Naive thymus-derived CD4-positive, alpha-beta T cell (primary cell): ENCODE measurements at regions not wholly inside any gene's neighbourhood (a gene's known extent, or its start where the extent isn't known, plus 50 kb on each side); places are given as distances from the start of the nearest gene placed in this dataset.

Experiments
- ATAC-seq: fragments of 150-1000 bp; cut with Tn5 transposase; 2 replicates; pipeline ENCODE4 v1.10.0; 2021; ENCODE audit warnings: mild to moderate bottlenecking, moderate library complexity
- CTCF ChIA-PET: fragments of 350-600 bp; sonication (Branson Sonifier 250); formaldehyde crosslinking; loops from one replicate; lab custom pipeline; 2021; ENCODE audit warnings: antibody characterized with exemption; lab: Charles Lee
- POLR2A ChIA-PET: fragments of 350-600 bp; sonication (Branson Sonifier 250); formaldehyde crosslinking; loops from one replicate; lab custom pipeline; 2021; ENCODE audit warnings: antibody characterized with exemption, inconsistent platforms; lab: Charles Lee
- DNase-seq, 9 donors: peaks; one replicate each; pipeline versions ENCODE4 v3.0.0 to v3.0.0-alpha.2; 2020 to 2022; ENCODE audit warnings: mixed read lengths in 1 of 9
- H3K27ac ChIP-seq: one replicate; pipeline ENCODE4 v1.7.0; 2013; ENCODE audit warnings: mild to moderate bottlenecking, low read depth, low read length, moderate library complexity
- H3K27me3 ChIP-seq, 2 donors: one replicate each; pipeline ENCODE4 v1.7.0; 2013; ENCODE audit warnings: low read length in 2 of 2, mild to moderate bottlenecking in 2 of 2, moderate library complexity in 2 of 2; ENCODE audit not compliant: control insufficient read depth in 2 of 2, insufficient read depth in 2 of 2
- H3K36me3 ChIP-seq, 3 experiments: 1 replicate in 2 of 3; 2 replicates in 1 of 3; pipeline ENCODE4 v1.7.0; 2013; ENCODE audit warnings: low read length in 3 of 3, mild to moderate bottlenecking in 3 of 3, moderate library complexity in 1 of 3; ENCODE audit not compliant: insufficient read depth in 3 of 3, control insufficient read depth in 2 of 3
- H3K4me1 ChIP-seq, 2 donors: one replicate each; pipeline ENCODE4 v1.7.0; 2013; ENCODE audit warnings: low read length in 2 of 2, mild to moderate bottlenecking in 2 of 2, moderate library complexity in 1 of 2; ENCODE audit not compliant: control insufficient read depth in 2 of 2, insufficient read depth in 2 of 2
- H3K4me3 ChIP-seq: 2 replicates; pipeline ENCODE4 v1.7.0; 2013; ENCODE audit warnings: mild to moderate bottlenecking, low read length
- H3K9me3 ChIP-seq, 3 experiments: 1 replicate in 2 of 3; 2 replicates in 1 of 3; pipeline ENCODE4 v1.7.0; 2013; ENCODE audit warnings: low read length in 3 of 3; ENCODE audit not compliant: control insufficient read depth in 2 of 3
- H3K27ac Mint-ChIP-seq, 9 donors: one replicate each; pipeline ENCODE4 v1.8.0; 2020 to 2022; ENCODE audit warnings: mixed read lengths in 9 of 9, mild to moderate bottlenecking in 8 of 9, moderate library complexity in 5 of 9, inconsistent platforms in 2 of 9
- H3K27me3 Mint-ChIP-seq, 5 donors: one replicate each; pipeline ENCODE4 v1.8.0; 2021 to 2022; ENCODE audit warnings: mixed read lengths in 5 of 5, mild to moderate bottlenecking in 1 of 5
- H3K36me3 Mint-ChIP-seq, 5 donors: one replicate each; pipeline ENCODE4 v1.8.0; 2020 to 2022; ENCODE audit warnings: mixed read lengths in 5 of 5, mild to moderate bottlenecking in 3 of 5, inconsistent platforms in 1 of 5
- H3K4me1 Mint-ChIP-seq, 7 donors: one replicate each; pipeline ENCODE4 v1.8.0; 2020 to 2022; ENCODE audit warnings: mixed read lengths in 7 of 7, mild to moderate bottlenecking in 3 of 7, inconsistent platforms in 1 of 7
- H3K4me3 Mint-ChIP-seq, 10 donors: one replicate each; pipeline ENCODE4 v1.8.0; 2020 to 2022; ENCODE audit warnings: mild to moderate bottlenecking in 10 of 10, mixed read lengths in 10 of 10, moderate library complexity in 6 of 10, inconsistent platforms in 2 of 10
- H3K9me3 Mint-ChIP-seq, 11 donors: one replicate each; pipeline ENCODE4 v1.8.0; 2020 to 2022; ENCODE audit warnings: mixed read lengths in 11 of 11, mild to moderate bottlenecking in 4 of 11, inconsistent platforms in 1 of 11, moderate library complexity in 1 of 11
- intact Hi-C, 2 donors: fragments of 100-400 bp; cut with micrococcal nuclease; formaldehyde crosslinking; loops; one replicate each; pipeline ENCODE4 v1.15.1; 2023

DNA sequence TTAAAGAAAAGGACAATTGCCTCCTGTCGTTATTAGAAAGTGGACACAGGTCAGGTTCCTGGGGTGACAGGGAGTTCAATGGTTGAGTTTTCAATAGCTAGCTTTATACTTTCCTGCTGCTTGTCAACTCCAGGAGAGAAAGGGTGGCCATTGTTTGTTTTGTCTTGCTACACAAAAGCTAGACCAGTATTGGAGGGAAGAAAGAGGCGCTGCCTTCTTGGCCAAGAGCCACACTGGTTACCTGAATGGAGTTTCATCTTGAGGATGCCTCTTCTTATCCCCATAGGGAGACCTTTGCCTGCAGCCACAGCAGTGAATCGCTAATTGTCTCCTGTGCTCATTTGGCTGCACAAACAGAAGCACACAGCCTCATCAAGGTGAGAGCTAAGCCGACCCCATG lies 279.4 kb upstream of the GRIA1 start:
- CTCF ChIA-PET = no interaction called here
- DNase-seq (no peak), ATAC-seq (no peak)
- Mint-ChIP-seq H3K9me3 (peaks cover 2 to 17% (median 12%) of the 10 kb centered on the region in 11 donors), H3K27me3 (peaks cover 0 to 4% (median 0%) of the 10 kb centered on the region in 5 donors), H3K4me3 (no peak overlapping the region), H3K36me3 (peaks cover 0 to 7% (median 0%) of the 10 kb centered on the region in 5 donors), H3K4me1 (no peaks in the 10 kb centered on the region), H3K27ac (no peak overlapping the region)
- H3K4me1 ChIP-seq = no peaks in the 10 kb centered on the region
- no peaks in the 10 kb centered on the region for H3K27me3 ChIP-seq
- intact Hi-C loops = no loop called here
- no peaks in the 10 kb centered on the region for H3K36me3 ChIP-seq
- H3K4me3 ChIP-seq = no peak overlapping the region
- H3K27ac ChIP-seq = no peak overlapping the region
- POLR2A ChIA-PET = no interaction called here
- peaks cover 0 to 3% (median 0%) of the 10 kb centered on the region in 3 experiments for H3K9me3 ChIP-seq

DNA sequence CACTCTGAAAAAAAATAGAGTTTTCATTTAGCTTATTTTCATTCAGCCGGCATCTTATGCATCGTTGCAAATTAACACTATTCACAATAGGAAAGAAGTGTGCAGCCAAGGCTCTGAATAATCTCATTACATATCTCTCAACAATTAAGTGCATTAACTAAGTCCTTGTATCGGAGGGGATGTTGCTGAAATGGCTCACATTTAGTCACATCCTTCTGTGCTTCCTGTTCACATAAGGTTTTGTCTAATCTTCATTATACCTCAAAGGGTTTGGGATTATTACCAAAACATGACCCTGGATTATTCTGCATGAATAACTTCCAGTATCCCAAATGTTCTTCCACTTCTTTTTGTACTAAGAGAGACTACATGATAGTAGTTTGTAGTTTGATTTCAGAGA lies 278.0 kb upstream of the GRIA1 start:
- POLR2A ChIA-PET = no interaction called here
- Histone ChIP-seq H3K36me3 (no peaks in the 10 kb centered on the region), H3K4me3 (no peak overlapping the region), H3K4me1 (no peaks in the 10 kb centered on the region), H3K27ac (no peak overlapping the region), H3K27me3 (no peaks in the 10 kb centered on the region), H3K9me3 (peaks cover 0 to 3% (median 0%) of the 10 kb centered on the region in 3 experiments)
- DNase-seq (no peak), ATAC-seq (no peak)
- H3K9me3 Mint-ChIP-seq = peaks cover 6 to 24% (median 19%) of the 10 kb centered on the region in 11 donors
- no peaks in the 10 kb centered on the region for H3K4me1 Mint-ChIP-seq
- H3K27ac Mint-ChIP-seq = no peak overlapping the region
- intact Hi-C loops = no loop called here
- H3K4me3 Mint-ChIP-seq = no peak overlapping the region
- CTCF ChIA-PET = no interaction called here
- H3K27me3 Mint-ChIP-seq = peaks cover 0 to 4% (median 0%) of the 10 kb centered on the region in 5 donors
- H3K36me3 Mint-ChIP-seq = peaks cover 0 to 8% (median 0%) of the 10 kb centered on the region in 5 donors

DNA sequence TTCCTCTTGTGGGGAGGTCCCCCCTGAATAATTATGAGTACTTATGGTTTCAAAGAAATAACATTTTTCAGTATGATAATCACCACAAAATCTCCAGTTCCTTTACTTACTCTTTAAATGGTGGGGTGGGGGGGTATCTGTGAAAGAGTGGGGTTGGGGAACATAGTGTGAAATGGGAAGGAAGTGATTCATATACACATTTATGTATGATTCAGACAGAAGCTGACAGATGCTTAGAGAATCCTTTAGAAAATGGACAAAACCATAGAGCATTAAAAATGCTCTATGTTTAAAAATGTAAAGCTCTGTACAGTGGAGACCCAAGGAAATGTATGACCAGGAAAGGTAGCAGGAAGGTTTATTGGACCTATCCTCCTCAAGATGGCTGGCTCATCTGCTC lies 267.5 kb upstream of the GRIA1 start:
- Mint-ChIP-seq H3K4me3 (no peak overlapping the region), H3K9me3 (peaks cover 0 to 21% (median 10%) of the 10 kb centered on the region in 11 donors), H3K27me3 (no peaks in the 10 kb centered on the region), H3K4me1 (no peaks in the 10 kb centered on the region), H3K36me3 (no peaks in the 10 kb centered on the region), H3K27ac (no peak overlapping the region)
- DNase-seq = no peak
- CTCF ChIA-PET = no interaction called here
- intact Hi-C loops = no loop called here
- POLR2A ChIA-PET = no interaction called here
- Histone ChIP-seq H3K36me3 (no peaks in the 10 kb centered on the region), H3K9me3 (no peaks in the 10 kb centered on the region), H3K4me3 (no peak overlapping the region), H3K4me1 (no peaks in the 10 kb centered on the region), H3K27ac (no peak overlapping the region), H3K27me3 (no peaks in the 10 kb centered on the region)
- ATAC-seq = no peak

DNA sequence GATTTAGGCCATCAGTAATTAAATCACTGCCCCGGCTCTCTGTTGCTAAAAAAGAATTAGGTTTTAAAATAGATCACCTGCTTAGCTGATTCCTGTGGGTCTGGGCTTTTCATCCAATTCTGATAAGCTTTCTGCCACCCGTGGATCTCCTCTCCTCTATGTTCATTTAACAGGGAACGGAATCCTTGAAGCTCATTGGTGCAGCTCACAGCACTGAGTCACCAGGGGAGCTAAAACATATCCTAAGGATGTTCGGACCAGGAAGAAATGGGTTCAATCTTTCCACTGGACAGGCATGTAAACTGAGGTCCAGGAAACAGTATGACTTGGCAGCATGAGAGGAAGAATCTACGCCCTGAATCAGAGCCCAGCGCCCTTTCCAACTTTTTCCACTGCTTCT lies 267.1 kb upstream of the GRIA1 start:
- Mint-ChIP-seq H3K27ac (no peak overlapping the region), H3K36me3 (no peaks in the 10 kb centered on the region), H3K27me3 (no peaks in the 10 kb centered on the region), H3K4me3 (no peak overlapping the region), H3K4me1 (no peaks in the 10 kb centered on the region), H3K9me3 (peaks cover 0 to 19% (median 9%) of the 10 kb centered on the region in 11 donors)
- no peak overlapping the region for H3K27ac ChIP-seq
- no peaks in the 10 kb centered on the region for H3K9me3 ChIP-seq
- ChIA-PET CTCF (no interaction called here), POLR2A (no interaction called here)
- H3K4me3 ChIP-seq = no peak overlapping the region
- DNase-seq (no peak), ATAC-seq (no peak)
- H3K36me3 ChIP-seq = no peaks in the 10 kb centered on the region
- H3K4me1 ChIP-seq = no peaks in the 10 kb centered on the region
- intact Hi-C loops = no loop called here
- H3K27me3 ChIP-seq = no peaks in the 10 kb centered on the region

DNA sequence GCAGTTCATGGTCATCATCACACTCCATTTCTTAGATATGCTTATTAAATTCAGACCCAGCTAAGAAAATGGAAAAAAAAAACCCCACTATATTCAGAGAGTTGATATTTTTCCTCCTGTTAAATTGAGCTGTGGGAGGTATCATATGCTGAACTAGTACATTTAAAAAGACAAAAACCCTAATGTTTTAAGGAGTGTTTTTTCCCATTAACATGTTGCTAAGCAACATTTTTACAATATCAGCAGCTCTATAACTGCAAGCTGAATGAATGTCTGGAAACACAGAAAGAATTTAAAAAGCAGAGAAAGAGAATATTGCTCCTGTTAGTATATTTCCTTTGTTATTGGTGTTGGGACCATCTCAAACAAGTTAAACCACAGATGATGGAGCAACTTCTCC lies 265.8 kb upstream of the GRIA1 start:
- Mint-ChIP-seq H3K27ac (no peak overlapping the region), H3K36me3 (no peaks in the 10 kb centered on the region), H3K4me1 (no peaks in the 10 kb centered on the region), H3K4me3 (no peak overlapping the region), H3K27me3 (no peaks in the 10 kb centered on the region), H3K9me3 (peaks cover 0 to 12% (median 7%) of the 10 kb centered on the region in 11 donors)
- ChIA-PET POLR2A (no interaction called here), CTCF (no interaction called here)
- no peaks in the 10 kb centered on the region for H3K27me3 ChIP-seq
- no peaks in the 10 kb centered on the region for H3K9me3 ChIP-seq
- intact Hi-C loops = no loop called here
- DNase-seq = no peak
- ATAC-seq = no peak
- H3K36me3 ChIP-seq = no peaks in the 10 kb centered on the region
- no peak overlapping the region for H3K4me3 ChIP-seq
- no peaks in the 10 kb centered on the region for H3K4me1 ChIP-seq
- H3K27ac ChIP-seq = no peak overlapping the region

DNA sequence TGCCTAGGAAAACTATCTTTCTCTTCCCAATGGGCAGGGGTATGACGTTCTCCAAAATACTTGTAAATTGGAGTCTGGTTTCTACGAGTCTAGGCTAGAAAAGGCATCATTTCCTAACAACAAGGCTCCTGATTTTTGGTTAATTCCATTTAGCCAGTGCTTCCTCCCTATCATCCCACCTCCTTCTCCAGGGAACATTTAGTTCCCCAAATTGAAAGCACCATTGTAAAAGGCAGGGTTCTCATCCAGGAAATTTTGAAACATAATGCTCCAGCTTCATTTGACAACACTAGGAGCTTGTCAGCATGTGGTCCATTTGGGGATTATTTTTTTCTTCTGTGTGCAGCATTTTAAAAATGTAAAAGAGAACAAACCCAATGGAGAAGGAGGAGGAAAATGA lies 256.5 kb upstream of the GRIA1 start:
- CTCF ChIA-PET = no interaction called here
- H3K4me1 ChIP-seq = no peaks in the 10 kb centered on the region
- intact Hi-C loops = no loop called here
- POLR2A ChIA-PET = no interaction called here
- no peaks in the 10 kb centered on the region for H3K9me3 ChIP-seq
- H3K27ac Mint-ChIP-seq = no peak overlapping the region
- ATAC-seq = no peak
- H3K4me1 Mint-ChIP-seq = no peaks in the 10 kb centered on the region
- H3K9me3 Mint-ChIP-seq = peaks cover 2 to 28% (median 3%) of the 10 kb centered on the region in 11 donors
- H3K36me3 ChIP-seq = no peaks in the 10 kb centered on the region
- H3K4me3 Mint-ChIP-seq = no peak overlapping the region
- no peaks in the 10 kb centered on the region for H3K27me3 ChIP-seq
- no peaks in the 10 kb centered on the region for H3K36me3 Mint-ChIP-seq
- H3K27ac ChIP-seq = no peak overlapping the region
- H3K27me3 Mint-ChIP-seq = no peaks in the 10 kb centered on the region
- H3K4me3 ChIP-seq = no peak overlapping the region
- no peak for DNase-seq

DNA sequence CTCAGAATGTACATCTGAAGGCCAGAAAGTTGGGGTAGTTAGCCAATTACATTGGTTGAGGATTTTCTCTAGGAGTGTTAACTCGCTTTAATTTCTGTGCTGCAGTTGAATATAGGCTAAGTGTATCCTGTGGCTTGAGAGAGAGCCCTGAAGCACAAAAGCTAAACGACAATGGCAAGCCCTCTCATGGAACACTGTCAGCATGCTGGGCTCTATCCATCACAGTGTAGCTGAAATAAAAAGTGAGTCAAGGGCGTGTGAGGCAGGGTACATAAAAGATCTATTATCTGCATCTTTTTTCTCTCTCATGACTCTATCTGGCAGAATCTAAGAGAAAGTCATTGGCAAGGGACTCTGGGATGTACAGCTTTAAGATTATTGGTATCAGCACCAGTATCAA lies 254.2 kb upstream of the GRIA1 start:
- Mint-ChIP-seq H3K4me1 (no peaks in the 10 kb centered on the region), H3K36me3 (no peaks in the 10 kb centered on the region), H3K27ac (no peak overlapping the region), H3K4me3 (no peak overlapping the region), H3K9me3 (peaks cover 0 to 24% (median 4%) of the 10 kb centered on the region in 11 donors), H3K27me3 (no peaks in the 10 kb centered on the region)
- Histone ChIP-seq H3K4me1 (no peaks in the 10 kb centered on the region), H3K27ac (no peak overlapping the region), H3K9me3 (no peaks in the 10 kb centered on the region), H3K27me3 (no peaks in the 10 kb centered on the region), H3K4me3 (no peak overlapping the region), H3K36me3 (no peaks in the 10 kb centered on the region)
- ChIA-PET POLR2A (no interaction called here), CTCF (no interaction called here)
- DNase-seq (no peak), ATAC-seq (no peak)
- intact Hi-C loops = no loop called here
